NCI-H146 treated with DMSO at 0.1 percent for 48 hours (cell line): ENCODE measurements at regions not wholly inside any gene's neighbourhood (a gene's known extent, or its start where the extent isn't known, plus 50 kb on each side); places are given as distances from the start of the nearest gene placed in this dataset.

Experiments
- DNase-seq: peaks from one replicate; lab custom pipeline; 2025; ENCODE audit not compliant: unreplicated experiment; lab: John Stamatoyannopoulos, UW

GRCh38 chr12:107339932-107340331 is 246.6 kb upstream of the CRY1 start:
- DNase-seq = no peak

DNA sequence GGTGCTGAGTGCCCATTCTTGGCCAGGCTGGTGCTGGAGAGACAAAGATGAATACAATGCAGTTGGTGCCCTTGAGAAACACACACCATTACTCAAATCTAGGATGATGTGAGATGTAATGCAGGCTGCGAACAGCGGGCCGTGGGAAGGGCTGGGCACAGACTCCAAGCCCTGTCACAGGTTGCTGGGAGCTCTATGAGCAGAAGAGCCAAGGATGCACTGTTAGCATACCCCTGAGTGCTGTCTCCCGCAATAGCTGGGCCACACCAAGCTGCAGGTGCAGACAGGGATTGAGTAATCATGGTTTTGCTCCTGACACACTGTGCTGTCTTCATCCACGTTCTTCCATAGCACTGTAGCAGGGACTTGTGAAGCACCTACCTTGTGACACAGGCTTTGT is 247.5 kb upstream of the CRY1 start:
- DNase-seq = no peak

DNA sequence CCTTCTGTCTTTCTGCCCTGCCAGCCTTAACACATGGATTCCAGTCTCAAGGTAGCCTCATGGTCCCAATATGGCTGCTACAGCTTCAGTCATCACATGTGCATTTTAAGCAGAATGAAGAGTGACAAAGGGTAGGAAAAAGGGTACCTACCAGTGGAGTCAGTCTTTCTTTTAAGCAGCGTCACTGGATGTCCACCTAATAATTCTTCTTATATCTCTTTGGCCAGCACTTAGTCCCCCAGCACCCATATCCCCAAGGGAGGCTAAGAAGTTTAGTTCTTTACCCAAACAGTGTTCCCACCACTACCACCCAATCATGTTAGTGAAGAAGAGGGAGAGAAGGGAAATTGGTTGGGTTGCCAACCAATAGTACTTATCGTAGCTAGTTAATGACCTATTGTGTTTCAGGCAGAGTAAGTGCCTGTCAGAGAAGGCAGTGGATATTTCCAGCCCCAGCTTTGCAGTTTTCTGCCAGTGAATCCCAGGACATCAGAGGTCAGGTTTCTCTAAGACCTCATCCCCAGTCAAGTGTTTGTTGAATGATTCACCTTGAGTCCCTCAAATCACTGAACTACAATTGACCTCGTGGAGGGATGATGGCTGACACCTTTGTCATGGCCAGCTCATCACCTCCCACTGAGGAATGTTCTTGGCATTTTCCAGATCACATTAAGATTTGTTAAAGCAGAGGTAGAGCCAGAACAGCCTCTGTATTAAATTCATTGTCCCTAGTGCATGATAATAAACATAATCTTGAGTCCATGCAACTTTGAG is 250.9 kb upstream of the CRY1 start:
- DNase-seq = no peak

DNA sequence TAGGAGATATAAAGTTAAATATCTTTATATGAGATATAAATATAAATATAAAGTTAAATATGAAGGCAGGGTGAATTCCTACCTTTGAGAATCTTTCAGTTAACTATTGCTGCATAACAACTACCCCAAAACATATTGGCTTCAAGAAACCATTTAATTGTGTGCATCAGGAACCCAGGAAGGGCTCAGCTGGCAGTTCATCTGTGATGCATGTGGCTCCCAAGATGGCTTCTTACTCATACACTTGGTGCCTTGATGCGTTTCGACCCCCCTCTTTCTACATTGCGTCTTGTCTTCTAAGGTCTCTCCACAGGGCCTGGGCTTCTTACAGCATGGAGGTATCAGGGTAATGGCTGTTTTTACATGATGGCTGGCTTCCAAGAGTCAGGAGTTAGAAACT is 253.9 kb upstream of the CRY1 start:
- DNase-seq = no peak

DNA sequence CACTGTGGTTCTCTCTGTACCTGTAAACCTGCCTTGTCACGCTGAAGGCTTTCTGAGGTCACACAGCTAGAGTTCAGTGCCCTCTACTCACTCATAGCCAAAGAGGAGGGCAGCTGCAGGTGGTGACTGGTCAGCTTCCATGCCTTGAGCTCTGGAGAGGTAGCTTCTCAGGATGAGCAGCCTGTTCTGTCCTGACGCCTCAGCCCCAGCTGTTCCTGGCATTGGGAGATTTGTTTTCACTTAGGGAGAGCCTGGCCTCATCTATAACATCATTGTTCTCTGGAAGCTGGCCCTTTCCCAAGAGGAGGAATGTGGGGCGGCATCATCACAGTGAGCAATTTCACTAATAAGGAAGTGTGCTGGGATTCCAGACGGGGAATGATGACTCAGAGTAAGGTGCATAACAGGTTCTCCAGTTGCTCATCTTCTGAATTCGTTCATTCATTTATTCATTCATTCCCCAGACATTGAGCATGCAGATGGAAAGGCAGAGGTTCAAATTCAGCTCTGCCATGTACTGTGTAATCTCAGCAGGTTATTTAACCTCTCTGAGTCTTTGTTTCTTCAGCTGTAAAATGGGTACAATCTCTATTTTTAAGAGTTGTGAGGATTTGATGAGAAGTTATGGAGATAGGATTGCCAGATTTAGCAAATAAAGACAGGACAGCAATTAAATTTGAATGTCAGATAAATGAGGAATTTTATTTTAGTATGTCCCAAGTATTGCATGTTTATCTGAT is 255.8 kb upstream of the CRY1 start:
- DNase-seq = no peak

DNA sequence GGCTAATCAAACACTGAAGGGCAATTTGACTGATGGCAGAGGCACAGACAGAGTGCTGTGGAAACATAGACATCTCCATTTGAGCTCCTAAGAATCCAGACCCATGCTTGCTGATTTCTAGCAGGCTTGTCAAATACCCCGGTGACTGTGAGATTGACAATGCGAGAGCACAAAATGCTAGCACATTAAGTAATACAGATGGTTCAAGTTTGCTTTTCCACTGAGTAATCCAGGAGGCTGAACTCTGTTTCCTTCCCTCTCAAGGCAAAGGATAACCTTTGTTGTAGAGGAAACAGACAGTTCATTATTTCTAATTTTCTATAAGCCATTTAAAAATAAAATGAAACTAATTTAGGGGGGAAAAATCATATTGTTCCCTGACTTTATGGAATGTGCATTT is 256.5 kb upstream of the CRY1 start:
- DNase-seq = no peak

- no peak for DNase-seq
Observed at GRCh38 chr12:107351109-107351508, 257.8 kb upstream of the CRY1 start.

- DNase-seq = no peak
Observed at GRCh38 chr12:107351713-107352112, 258.4 kb upstream of the CRY1 start.

DNA sequence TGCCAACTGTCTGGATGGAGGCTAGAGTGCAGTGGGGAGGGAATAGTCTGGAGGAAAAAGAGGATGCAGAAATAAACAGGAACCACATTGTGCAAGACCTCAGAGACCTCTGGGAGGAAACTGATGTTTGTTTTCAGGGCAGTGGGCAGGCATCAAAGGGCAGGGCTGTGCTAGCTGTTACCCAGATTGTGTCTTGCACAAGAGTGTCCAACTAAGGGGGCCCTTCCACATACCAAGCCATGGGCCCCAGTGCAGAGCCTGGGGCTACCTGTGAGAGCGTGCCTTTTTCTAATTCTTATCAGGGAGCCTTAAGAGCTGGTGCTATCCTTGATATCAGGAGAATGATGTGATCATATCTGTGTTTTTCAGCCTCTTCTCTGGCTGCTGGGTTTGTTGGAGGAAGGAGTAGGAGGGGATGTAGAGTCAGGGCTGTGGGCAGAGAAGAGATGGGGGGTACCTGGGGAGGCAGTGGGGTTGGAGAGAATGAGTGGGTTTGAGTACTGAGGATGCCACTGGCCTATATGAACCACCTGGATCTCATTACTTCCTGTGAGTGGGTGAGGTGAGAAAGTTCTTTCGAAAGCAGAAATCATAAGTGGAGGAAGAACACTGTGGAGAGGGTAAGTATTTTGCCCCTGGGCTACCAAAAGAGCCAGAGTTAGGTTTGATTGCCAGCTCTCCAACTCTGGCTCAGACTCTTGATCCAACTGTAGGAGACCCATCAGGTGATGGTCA is 259.2 kb upstream of the CRY1 start:
- no peak for DNase-seq

- no peak for DNase-seq
Observed at GRCh38 chr12:107353312-107353711, 260.0 kb upstream of the CRY1 start.

DNA sequence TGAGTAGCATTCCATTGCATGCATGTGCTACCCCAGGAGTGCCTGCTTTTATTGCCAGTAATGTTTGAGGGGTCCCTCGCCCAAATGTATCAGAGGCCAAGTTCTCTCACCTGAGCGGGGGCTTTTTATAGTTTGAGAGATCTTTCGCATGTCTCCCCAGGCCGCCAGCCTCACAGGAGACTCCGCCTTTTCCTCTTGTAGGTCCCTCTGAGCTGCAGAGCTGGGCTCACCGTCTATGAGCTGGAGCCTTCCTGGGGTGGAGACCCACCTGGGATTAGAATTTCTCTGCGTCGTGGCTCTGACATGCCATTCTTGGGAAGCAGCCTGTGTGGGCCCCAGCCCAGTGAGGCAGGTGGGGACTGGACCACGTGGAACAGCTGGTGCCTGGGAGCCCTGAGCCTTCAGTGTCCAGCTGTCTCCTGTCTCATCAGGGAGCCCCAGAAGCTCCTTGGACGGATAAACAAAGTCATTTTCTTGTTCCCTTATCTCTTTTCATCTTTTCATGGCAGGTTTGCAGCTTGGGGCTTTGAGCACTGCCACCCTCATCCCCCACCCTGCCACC is 261.7 kb upstream of the CRY1 start:
- peak; percentile 21 for DNase-seq

GRCh38 chr12:107355612-107356011 is 262.3 kb upstream of the CRY1 start:
- DNase-seq = no peak

GRCh38 chr12:107356266-107356936 is 263.1 kb upstream of the CRY1 start:
- no peak for DNase-seq

DNA sequence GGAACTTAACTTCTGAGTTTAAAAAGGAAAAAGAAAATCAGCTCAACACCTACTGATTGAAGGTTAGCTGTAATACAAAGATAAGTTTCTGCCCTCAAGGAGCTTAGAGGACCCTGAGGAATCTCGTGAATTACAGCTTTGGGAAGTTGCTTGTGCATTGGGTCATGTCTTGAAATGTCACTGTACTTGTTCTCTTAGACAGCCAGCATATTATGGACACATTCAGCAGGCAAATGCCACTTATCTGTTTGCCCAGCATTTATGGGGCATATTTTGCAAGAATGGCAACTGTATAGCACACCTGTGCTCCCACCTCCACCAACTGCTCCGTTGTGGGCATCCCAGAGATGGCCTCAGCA is 263.6 kb upstream of the CRY1 start:
- DNase-seq = no peak

- DNase-seq = no peak
Observed at GRCh38 chr12:107359382-107359781, 266.0 kb upstream of the CRY1 start.

DNA sequence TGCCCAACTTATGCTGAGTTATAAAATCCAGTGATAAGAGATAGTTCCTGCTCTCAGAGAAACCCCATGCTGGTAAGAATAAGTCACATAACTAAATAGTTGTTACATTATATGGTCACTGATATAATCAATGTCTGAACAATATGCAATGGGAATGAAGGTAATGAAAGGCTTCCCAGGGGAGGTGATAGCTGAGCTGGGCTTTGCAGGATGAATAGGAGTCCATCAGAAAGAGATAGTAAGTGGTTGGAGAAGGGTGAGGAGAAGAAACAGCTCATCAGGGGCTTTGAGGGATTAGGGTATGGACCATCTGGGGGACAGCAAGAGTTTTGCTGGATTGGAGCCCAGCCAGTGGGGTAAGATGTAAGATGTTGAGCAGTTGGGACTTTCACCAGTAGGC is 266.7 kb upstream of the CRY1 start:
- no peak for DNase-seq

GRCh38 chr12:107360482-107360881 is 267.1 kb upstream of the CRY1 start:
- no peak for DNase-seq

- DNase-seq = no peak
Observed at GRCh38 chr12:107361970-107362369, 268.6 kb upstream of the CRY1 start.

GRCh38 chr12:107362960-107363359 is 269.6 kb upstream of the CRY1 start:
- no peak for DNase-seq

GRCh38 chr12:107364875-107365518 is 271.6 kb upstream of the CRY1 start:
- no peak for DNase-seq

DNA sequence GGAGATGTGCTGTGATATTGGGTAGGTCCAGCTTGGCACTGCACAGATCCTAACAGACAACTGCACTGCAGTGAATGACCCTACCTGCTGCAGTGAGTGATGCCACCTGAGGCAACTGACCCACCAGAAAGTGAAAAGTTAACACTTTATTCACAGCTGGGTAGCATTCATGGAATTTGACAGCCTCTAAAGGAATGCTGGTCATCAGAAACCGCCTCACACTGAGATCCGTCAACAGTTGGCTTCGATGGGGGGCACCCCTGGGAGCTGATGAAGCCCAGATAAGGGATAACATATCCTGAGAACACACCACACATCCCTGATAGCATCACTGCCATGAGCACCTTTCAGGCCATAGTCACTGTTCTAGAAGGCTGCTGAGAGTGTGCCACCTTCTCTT is 272.4 kb upstream of the CRY1 start:
- no peak for DNase-seq
